ENCODE measurements at regions not wholly inside any gene's neighbourhood (a gene's known extent, or its start where the extent isn't known, plus 50 kb on each side); places are given as distances from the start of the nearest gene placed in this dataset.

DNA sequence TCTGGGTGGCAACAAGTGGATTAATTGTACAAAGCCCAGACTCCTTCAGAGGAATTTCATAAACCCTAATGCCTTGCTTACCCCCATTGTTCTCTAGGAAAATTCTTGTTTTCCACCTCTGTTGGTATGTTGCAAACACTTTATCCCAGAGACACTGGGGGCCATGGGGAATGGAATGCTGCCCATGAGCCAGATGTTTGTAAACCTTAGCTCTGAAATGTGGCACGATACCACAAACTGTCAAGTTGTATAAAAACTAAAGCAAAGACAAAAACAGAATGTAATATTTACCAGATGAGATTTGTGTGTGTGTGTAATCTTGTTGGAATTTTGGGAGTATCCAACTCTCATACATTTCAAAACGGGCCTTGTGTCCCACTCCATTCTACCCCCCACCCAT is 465.0 kb downstream of the EBF1 start:
- no peaks in the 10 kb centered on the region for H3K27me3 ChIP-seq
- 25% methylated on average over 2 of the region's 2 CpGs for WGBS (ENCODE audit: insufficient coverage, low coverage, low lambda C conversion rate, missing lambda C conversion rate)

DNA sequence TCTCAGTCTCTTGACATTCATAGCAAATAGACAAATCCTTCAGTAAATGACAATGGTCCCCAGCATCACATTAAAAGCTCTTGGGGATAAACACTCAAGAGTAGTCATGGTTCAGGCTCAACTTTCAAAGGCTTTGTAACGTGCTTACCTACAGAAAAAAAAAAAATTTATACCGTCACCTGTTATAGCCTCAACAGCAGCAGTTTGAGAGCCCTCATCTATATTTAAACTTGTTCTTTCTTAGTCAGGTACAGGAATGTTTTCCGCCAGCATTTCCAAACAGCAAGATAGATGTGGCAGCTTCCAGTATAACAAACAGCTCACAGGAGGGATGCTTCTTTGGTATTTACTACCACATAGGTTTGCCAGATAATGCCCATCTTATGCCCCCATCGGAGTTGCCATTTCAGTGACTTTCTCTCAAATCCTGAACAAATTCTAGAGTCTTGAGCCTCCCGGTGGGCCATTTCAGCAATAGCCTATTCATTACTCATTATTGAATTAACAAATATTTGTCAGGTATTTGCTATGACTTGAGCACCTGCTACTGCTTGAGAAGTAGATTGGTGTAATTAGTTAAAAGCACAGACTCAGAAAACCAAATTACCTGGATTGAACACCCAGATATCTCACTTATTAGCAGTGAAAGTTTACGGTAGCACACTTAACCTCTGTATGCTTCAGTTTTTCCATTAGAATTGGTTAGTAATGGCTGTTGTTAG is 470.0 kb downstream of the EBF1 start:
- no peak overlapping the region for H3K27ac ChIP-seq
- H3K27me3 ChIP-seq = no peaks in the 10 kb centered on the region
- intact Hi-C loops (cut with DNase I) = no loop called here
- no peaks in the 10 kb centered on the region for H3K9me3 ChIP-seq
- no peak for TF ChIP-seq POLR2A (IDR thresholded peaks at IDR 0.05)
- TF ChIP-seq, protein P1, sequence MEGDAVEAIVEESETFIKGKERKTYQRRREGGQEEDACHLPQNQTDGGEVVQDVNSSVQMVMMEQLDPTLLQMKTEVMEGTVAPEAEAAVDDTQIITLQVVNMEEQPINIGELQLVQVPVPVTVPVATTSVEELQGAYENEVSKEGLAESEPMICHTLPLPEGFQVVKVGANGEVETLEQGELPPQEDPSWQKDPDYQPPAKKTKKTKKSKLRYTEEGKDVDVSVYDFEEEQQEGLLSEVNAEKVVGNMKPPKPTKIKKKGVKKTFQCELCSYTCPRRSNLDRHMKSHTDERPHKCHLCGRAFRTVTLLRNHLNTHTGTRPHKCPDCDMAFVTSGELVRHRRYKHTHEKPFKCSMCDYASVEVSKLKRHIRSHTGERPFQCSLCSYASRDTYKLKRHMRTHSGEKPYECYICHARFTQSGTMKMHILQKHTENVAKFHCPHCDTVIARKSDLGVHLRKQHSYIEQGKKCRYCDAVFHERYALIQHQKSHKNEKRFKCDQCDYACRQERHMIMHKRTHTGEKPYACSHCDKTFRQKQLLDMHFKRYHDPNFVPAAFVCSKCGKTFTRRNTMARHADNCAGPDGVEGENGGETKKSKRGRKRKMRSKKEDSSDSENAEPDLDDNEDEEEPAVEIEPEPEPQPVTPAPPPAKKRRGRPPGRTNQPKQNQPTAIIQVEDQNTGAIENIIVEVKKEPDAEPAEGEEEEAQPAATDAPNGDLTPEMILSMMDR (IDR thresholded peaks at IDR 0.05) = no peak
- no peaks in the 10 kb centered on the region for H3K4me1 ChIP-seq
- no peaks in the 10 kb centered on the region for H3K36me3 ChIP-seq
- WGBS (ENCODE audit: insufficient coverage, low coverage, low lambda C conversion rate, missing lambda C conversion rate) = 76% methylated on average over 6 of the region's 6 CpGs
- DNase-seq = no peak
- no peak overlapping the region for H3K4me3 ChIP-seq
- ATAC-seq = no peak

More for the DNA sequence above, 465.0 kb downstream of the EBF1 start:
- no peak for ATAC-seq
- Histone ChIP-seq H3K9me3 (no peaks in the 10 kb centered on the region), H3K36me3 (no peaks in the 10 kb centered on the region), H3K27ac (no peak overlapping the region), H3K4me3 (no peak overlapping the region), H3K4me1 (no peaks in the 10 kb centered on the region)
- no peak for TF ChIP-seq POLR2A (IDR thresholded peaks at IDR 0.05)
- TF ChIP-seq, protein P1 (IDR thresholded peaks at IDR 0.05) = no peak
- no peak for DNase-seq
- intact Hi-C loops (cut with DNase I) = no loop called here

DNA sequence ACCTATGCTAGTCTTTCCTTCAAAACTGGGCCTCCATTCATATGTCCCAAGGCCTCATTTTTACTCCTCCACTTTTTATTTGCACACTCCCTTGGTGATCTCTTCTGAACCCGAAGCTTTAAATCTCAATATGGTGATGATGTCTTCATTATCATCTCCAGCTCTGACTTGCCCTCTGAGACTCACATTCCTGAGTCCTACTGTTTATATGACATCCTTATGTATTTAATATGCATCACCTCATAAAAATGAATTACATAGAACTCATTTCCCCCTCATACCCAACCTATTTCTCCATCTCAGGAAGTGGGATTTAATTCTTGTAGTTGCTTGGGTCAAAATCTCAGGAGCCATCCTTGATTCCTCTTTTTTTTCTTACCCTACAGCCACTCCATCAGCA is 473.0 kb downstream of the EBF1 start:
- no peaks in the 10 kb centered on the region for H3K27me3 ChIP-seq
- DNase-seq (no peak), ATAC-seq (no peak)
- TF ChIP-seq, protein P1 (IDR thresholded peaks at IDR 0.05) = no peak
- TF ChIP-seq POLR2A (IDR thresholded peaks at IDR 0.05) = no peak
- H3K9me3 ChIP-seq = no peaks in the 10 kb centered on the region
- H3K27ac ChIP-seq = no peak overlapping the region
- 79% methylated on average over 1 of the region's 1 CpG for WGBS (ENCODE audit: insufficient coverage, low coverage, low lambda C conversion rate, missing lambda C conversion rate)
- H3K36me3 ChIP-seq = no peaks in the 10 kb centered on the region
- no peak overlapping the region for H3K4me3 ChIP-seq
- no peaks in the 10 kb centered on the region for H3K4me1 ChIP-seq
- intact Hi-C loops (cut with DNase I) = no loop called here

DNA sequence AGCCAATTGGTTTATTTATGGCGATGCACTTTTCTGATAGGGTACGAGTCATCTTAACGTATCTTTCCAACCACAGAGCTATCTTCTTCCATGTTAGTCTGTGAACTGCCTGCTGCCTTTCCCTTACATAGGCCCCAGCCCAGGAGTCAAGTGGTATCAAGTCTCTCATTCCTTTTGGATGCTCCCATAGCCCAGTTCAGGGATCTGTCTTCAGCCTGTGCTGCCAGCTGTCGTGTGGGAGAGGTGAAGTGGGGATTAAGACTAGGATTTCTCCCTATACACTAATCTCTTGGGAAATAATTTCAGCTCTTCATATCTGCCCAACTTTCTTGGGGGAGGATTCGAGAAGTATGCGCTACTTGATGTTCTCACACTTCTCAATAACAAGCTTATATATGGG is 475.7 kb downstream of the EBF1 start:
- 82% methylated on average over 6 of the region's 6 CpGs for WGBS (ENCODE audit: insufficient coverage, low coverage, low lambda C conversion rate, missing lambda C conversion rate)
- Histone ChIP-seq H3K27me3 (no peaks in the 10 kb centered on the region), H3K4me3 (no peak overlapping the region), H3K27ac (no peak overlapping the region), H3K36me3 (no peaks in the 10 kb centered on the region), H3K4me1 (peaks cover 0 to 13% (median 4%) of the 10 kb centered on the region in 4 donors), H3K9me3 (no peaks in the 10 kb centered on the region)
- intact Hi-C loops (cut with DNase I) = no loop called here
- DNase-seq = no peak
- no peak for TF ChIP-seq POLR2A (IDR thresholded peaks at IDR 0.05)
- TF ChIP-seq, protein P1 (IDR thresholded peaks at IDR 0.05) = no peak
- no peak for ATAC-seq
